ENCODE measurements at regions not wholly inside any gene's neighbourhood (a gene's known extent, or its start where the extent isn't known, plus 50 kb on each side); places are given as distances from the start of the nearest gene placed in this dataset.

- H4K91ac ChIP-seq (ENCODE audit: low read depth, low read length, poor library complexity) = no peak overlapping the region
- no peak overlapping the region for H3K9ac ChIP-seq (ENCODE audit: low read depth, low read length, poor library complexity)
- H2BK15ac ChIP-seq (ENCODE audit: low read length) = no peak overlapping the region
- H3K79me1 ChIP-seq (ENCODE audit: low read depth, low read length) = no peaks in the 10 kb centered on the region
- WGBS, 2 donors (ENCODE audit: extremely low coverage in 2 of 2, insufficient read length in 2 of 2, insufficient replicate concordance in 1 of 2) = no CpG with 5 or more reads among the region's 4 CpGs
- H2AFZ ChIP-seq (ENCODE audit: low read length) = no peak overlapping the region
- H3K9me3 ChIP-seq (replicated peaks in 1 of 2; ENCODE audit: control insufficient read depth in 2 of 2, insufficient read depth in 1 of 2, low read depth in 1 of 2, low read length in 2 of 2) = no peaks in the 10 kb centered on the region
- H3K27ac ChIP-seq (replicated peaks; ENCODE audit: low read length) = no peak overlapping the region
- H3K27me3 ChIP-seq (ENCODE audit: control insufficient read depth in 3 of 3, insufficient read depth in 3 of 3, low read depth in 1 of 3, low read length in 3 of 3) = no peaks in the 10 kb centered on the region
- DNase-seq (ENCODE audit: low spot score) = no peak
- H3K4me2 ChIP-seq (ENCODE audit: insufficient read depth, low read length, poor library complexity, severe bottlenecking) = no peak overlapping the region
- no peak overlapping the region for H2BK120ac ChIP-seq (ENCODE audit: low read depth, low read length)
- no peak overlapping the region for H3K14ac ChIP-seq (ENCODE audit: low read length)
- peaks cover 0 to 2% of the 10 kb centered on the region in 2 donors for H3K4me1 ChIP-seq (ENCODE audit: control insufficient read depth in 2 of 2, insufficient read depth in 1 of 2, low read depth in 1 of 2, low read length in 2 of 2)
- no peak overlapping the region for H3K4me3 ChIP-seq (ENCODE audit: low read length in 2 of 2)
- H2AK5ac ChIP-seq (ENCODE audit: low read depth, low read length) = no peak overlapping the region
- H3K18ac ChIP-seq (ENCODE audit: low read length) = no peak overlapping the region
- H4K8ac ChIP-seq (ENCODE audit: low read depth, low read length) = no peak overlapping the region
- H3K4ac ChIP-seq (ENCODE audit: low read length) = no peak overlapping the region
- no peak overlapping the region for H3K23ac ChIP-seq (ENCODE audit: low read depth, low read length, poor library complexity)
- H3K36me3 ChIP-seq (replicated peaks in 1 of 2; ENCODE audit: control insufficient read depth in 2 of 2, insufficient read depth in 2 of 2, low read length in 2 of 2) = no peaks in the 10 kb centered on the region
- H2BK5ac ChIP-seq (ENCODE audit: low read length) = no peak overlapping the region
- no peak overlapping the region for H2BK12ac ChIP-seq (ENCODE audit: low read length)
These were observed 191.3 kb downstream of the ALDH8A1 start for GRCh38 chr6:134758621-134759020.

GRCh38 chr6:134757911-134758361 lies 192.0 kb downstream of the ALDH8A1 start:
- H2AK5ac ChIP-seq (ENCODE audit: low read depth, low read length) = no peak overlapping the region
- no peaks in the 10 kb centered on the region for H3K9me3 ChIP-seq (replicated peaks in 1 of 2; ENCODE audit: control insufficient read depth in 2 of 2, insufficient read depth in 1 of 2, low read depth in 1 of 2, low read length in 2 of 2)
- WGBS, 2 donors (ENCODE audit: extremely low coverage in 2 of 2, insufficient read length in 2 of 2, insufficient replicate concordance in 1 of 2) = no CpG with 5 or more reads among the region's 1 CpG

GRCh38 chr6:134756374-134757025 lies 193.4 kb downstream of the ALDH8A1 start:
- Histone ChIP-seq H3K79me1 (ENCODE audit: low read depth, low read length) (no peaks in the 10 kb centered on the region), H3K18ac (ENCODE audit: low read length) (no peak overlapping the region), H3K4me3 (ENCODE audit: low read length in 2 of 2) (no peak overlapping the region), H3K27ac (replicated peaks; ENCODE audit: low read length) (no peak overlapping the region), H2AFZ (ENCODE audit: low read length) (no peak overlapping the region), H2AK5ac (ENCODE audit: low read depth, low read length) (no peak overlapping the region), H3K4me2 (ENCODE audit: insufficient read depth, low read length, poor library complexity, severe bottlenecking) (no peak overlapping the region), H3K4ac (ENCODE audit: low read length) (no peak overlapping the region), H4K91ac (ENCODE audit: low read depth, low read length, poor library complexity) (no peak overlapping the region), H2BK5ac (ENCODE audit: low read length) (no peak overlapping the region), H3K9me3 (replicated peaks in 1 of 2; ENCODE audit: control insufficient read depth in 2 of 2, insufficient read depth in 1 of 2, low read depth in 1 of 2, low read length in 2 of 2) (no peaks in the 10 kb centered on the region), H3K9ac (ENCODE audit: low read depth, low read length, poor library complexity) (no peak overlapping the region), H2BK120ac (ENCODE audit: low read depth, low read length) (no peak overlapping the region), H4K8ac (ENCODE audit: low read depth, low read length) (no peak overlapping the region), H3K4me1 (ENCODE audit: control insufficient read depth in 2 of 2, insufficient read depth in 1 of 2, low read depth in 1 of 2, low read length in 2 of 2) (peaks cover 0 to 4% of the 10 kb centered on the region in 2 donors), H3K27me3 (ENCODE audit: control insufficient read depth in 3 of 3, insufficient read depth in 3 of 3, low read depth in 1 of 3, low read length in 3 of 3) (no peaks in the 10 kb centered on the region), H2BK12ac (ENCODE audit: low read length) (no peak overlapping the region), H3K36me3 (replicated peaks in 1 of 2; ENCODE audit: control insufficient read depth in 2 of 2, insufficient read depth in 2 of 2, low read length in 2 of 2) (no peaks in the 10 kb centered on the region), H3K23ac (ENCODE audit: low read depth, low read length, poor library complexity) (no peak overlapping the region), H3K14ac (ENCODE audit: low read length) (no peak overlapping the region), H2BK15ac (ENCODE audit: low read length) (no peak overlapping the region)
- no CpG with 5 or more reads among the region's 2 CpGs for WGBS, 2 donors (ENCODE audit: extremely low coverage in 2 of 2, insufficient read length in 2 of 2, insufficient replicate concordance in 1 of 2)
- no peak for DNase-seq (ENCODE audit: low spot score)

More at GRCh38 chr6:134757911-134758361, 192.0 kb downstream of the ALDH8A1 start:
- Histone ChIP-seq H4K8ac (ENCODE audit: low read depth, low read length) (no peak overlapping the region), H2AFZ (ENCODE audit: low read length) (no peak overlapping the region), H3K27ac (replicated peaks; ENCODE audit: low read length) (no peak overlapping the region), H2BK120ac (ENCODE audit: low read depth, low read length) (no peak overlapping the region), H3K79me1 (ENCODE audit: low read depth, low read length) (no peaks in the 10 kb centered on the region), H3K4me3 (ENCODE audit: low read length in 2 of 2) (no peak overlapping the region), H3K27me3 (ENCODE audit: control insufficient read depth in 3 of 3, insufficient read depth in 3 of 3, low read depth in 1 of 3, low read length in 3 of 3) (no peaks in the 10 kb centered on the region), H3K9ac (ENCODE audit: low read depth, low read length, poor library complexity) (no peak overlapping the region), H2BK15ac (ENCODE audit: low read length) (no peak overlapping the region), H3K4me2 (ENCODE audit: insufficient read depth, low read length, poor library complexity, severe bottlenecking) (no peak overlapping the region), H4K91ac (ENCODE audit: low read depth, low read length, poor library complexity) (no peak overlapping the region), H3K23ac (ENCODE audit: low read depth, low read length, poor library complexity) (no peak overlapping the region), H3K14ac (ENCODE audit: low read length) (no peak overlapping the region), H3K4ac (ENCODE audit: low read length) (no peak overlapping the region), H3K4me1 (ENCODE audit: control insufficient read depth in 2 of 2, insufficient read depth in 1 of 2, low read depth in 1 of 2, low read length in 2 of 2) (peaks cover 0 to 4% of the 10 kb centered on the region in 2 donors), H3K36me3 (replicated peaks in 1 of 2; ENCODE audit: control insufficient read depth in 2 of 2, insufficient read depth in 2 of 2, low read length in 2 of 2) (no peaks in the 10 kb centered on the region), H2BK5ac (ENCODE audit: low read length) (no peak overlapping the region), H2BK12ac (ENCODE audit: low read length) (no peak overlapping the region), H3K18ac (ENCODE audit: low read length) (no peak overlapping the region)
- no peak for DNase-seq (ENCODE audit: low spot score)

GRCh38 chr6:134754013-134754690 lies 195.7 kb downstream of the ALDH8A1 start:
- H2BK15ac ChIP-seq (ENCODE audit: low read length) = no peak overlapping the region
- H3K14ac ChIP-seq (ENCODE audit: low read length) = no peak overlapping the region
- DNase-seq (ENCODE audit: low spot score) = no peak
- H3K4ac ChIP-seq (ENCODE audit: low read length) = no peak overlapping the region
- no peak overlapping the region for H4K8ac ChIP-seq (ENCODE audit: low read depth, low read length)
- H3K9ac ChIP-seq (ENCODE audit: low read depth, low read length, poor library complexity) = no peak overlapping the region
- H3K9me3 ChIP-seq (replicated peaks in 1 of 2; ENCODE audit: control insufficient read depth in 2 of 2, insufficient read depth in 1 of 2, low read depth in 1 of 2, low read length in 2 of 2) = no peaks in the 10 kb centered on the region
- no peak overlapping the region for H3K27ac ChIP-seq (replicated peaks; ENCODE audit: low read length)
- peaks cover 0 to 2% of the 10 kb centered on the region in 2 donors for H3K4me1 ChIP-seq (ENCODE audit: control insufficient read depth in 2 of 2, insufficient read depth in 1 of 2, low read depth in 1 of 2, low read length in 2 of 2)
- peak overlapping the region; percentile 82 for H2AK5ac ChIP-seq (ENCODE audit: low read depth, low read length)
- H2AFZ ChIP-seq (ENCODE audit: low read length) = no peak overlapping the region
- no peak overlapping the region for H2BK5ac ChIP-seq (ENCODE audit: low read length)
- H2BK120ac ChIP-seq (ENCODE audit: low read depth, low read length) = no peak overlapping the region
- no peak overlapping the region for H4K91ac ChIP-seq (ENCODE audit: low read depth, low read length, poor library complexity)
- no CpG with 5 or more reads among the region's 4 CpGs for WGBS, 2 donors (ENCODE audit: extremely low coverage in 2 of 2, insufficient read length in 2 of 2, insufficient replicate concordance in 1 of 2)
- H3K18ac ChIP-seq (ENCODE audit: low read length) = no peak overlapping the region
- H3K4me3 ChIP-seq (ENCODE audit: low read length in 2 of 2) = no peak overlapping the region
- no peak overlapping the region for H3K4me2 ChIP-seq (ENCODE audit: insufficient read depth, low read length, poor library complexity, severe bottlenecking)
- H3K27me3 ChIP-seq (ENCODE audit: control insufficient read depth in 3 of 3, insufficient read depth in 3 of 3, low read depth in 1 of 3, low read length in 3 of 3) = no peaks in the 10 kb centered on the region
- H3K36me3 ChIP-seq (replicated peaks in 1 of 2; ENCODE audit: control insufficient read depth in 2 of 2, insufficient read depth in 2 of 2, low read length in 2 of 2) = no peaks in the 10 kb centered on the region
- no peak overlapping the region for H3K23ac ChIP-seq (ENCODE audit: low read depth, low read length, poor library complexity)
- no peak overlapping the region for H2BK12ac ChIP-seq (ENCODE audit: low read length)
- no peaks in the 10 kb centered on the region for H3K79me1 ChIP-seq (ENCODE audit: low read depth, low read length)

Data from neuronal stem cell (in vitro differentiated cells).